SK-N-SH (cell line): ENCODE measurements at regions not wholly inside any gene's neighbourhood (a gene's known extent, or its start where the extent isn't known, plus 50 kb on each side); places are given as distances from the start of the nearest gene placed in this dataset.

Experiments
- CTCF ChIA-PET: fragments of 300-600, 350-600 bp; formaldehyde crosslinking; extraction: SDS; loops from one replicate; lab custom pipeline; 2021; lab: Yijun Ruan, JAX
- POLR2A ChIA-PET: fragments of 350-600 bp; sonication (Branson Sonifier 250); formaldehyde crosslinking; extraction: SDS; loops from one replicate; lab custom pipeline; 2020; ENCODE audit warnings: antibody characterized with exemption, inconsistent platforms; lab: Yijun Ruan, JAX
- DNase-seq: peaks from one replicate; pipeline ENCODE4 v3.0.0; 2012
- H2AFZ ChIP-seq: fragments of 200-600 bp; sonication (generic); 2 replicates; pipeline ENCODE4 v1.8.1; 2016; ENCODE audit warnings: antibody characterized with exemption, mild to moderate bottlenecking, low read depth
- H3F3A ChIP-seq: fragments of 200-600 bp; sonication (generic); replicated peaks from 2 replicates; pipeline ENCODE3; 2016; ENCODE audit warnings: antibody characterized with exemption, mild to moderate bottlenecking; ENCODE audit not compliant: insufficient read depth
- H3K27ac ChIP-seq, 2 experiments: fragments of 200-500 bp in 1 of 2; fragments of 200-600 bp in 1 of 2; sonication (Bioruptor generic) in 1 of 2; sonication (generic), shearing (Covaris generic) in 1 of 2; 2 replicates each; pipeline versions ENCODE4 v1.5.1 to v1.6.1; 2014 to 2016; ENCODE audit warnings: low read depth in 2 of 2, inconsistent platforms in 1 of 2, low read length in 1 of 2, mild to moderate bottlenecking in 1 of 2, mixed read lengths in 1 of 2
- H3K27me3 ChIP-seq: fragments of 200-600 bp; sonication (generic), shearing (Covaris generic); 2 replicates; pipeline ENCODE4 v1.6.1; 2016; ENCODE audit warnings: mixed run types; ENCODE audit not compliant: insufficient read depth
- H3K36me3 ChIP-seq, 2 experiments: fragments of 200-500 bp in 1 of 2; fragments of 200-600 bp in 1 of 2; sonication (Bioruptor generic) in 1 of 2; sonication (generic) in 1 of 2; replicated peaks in 1 of 2; 2 replicates each; pipeline versions ENCODE3 to v1.5.1; 2014 to 2016; ENCODE audit warnings: low read length in 1 of 2, mild to moderate bottlenecking in 1 of 2; ENCODE audit not compliant: insufficient read depth in 2 of 2, control insufficient read depth in 1 of 2
- H3K4me1 ChIP-seq, 2 experiments: fragments of 200-500 bp in 1 of 2; fragments of 200-600 bp in 1 of 2; sonication (Bioruptor generic) in 1 of 2; sonication (generic), shearing (Covaris generic) in 1 of 2; 2 replicates each; pipeline versions ENCODE4 v1.5.1 to v1.6.1; 2014 to 2016; ENCODE audit warnings: low read depth in 1 of 2, low read length in 1 of 2, mixed run types in 1 of 2; ENCODE audit not compliant: insufficient read depth in 2 of 2, control insufficient read depth in 1 of 2
- H3K4me2 ChIP-seq: fragments of 200-600 bp; sonication (generic), shearing (Covaris generic); 2 replicates; pipeline ENCODE4 v1.6.1; 2017; ENCODE audit warnings: mixed run types
- H3K4me3 ChIP-seq, 2 experiments: fragments of 200-500 bp in 1 of 2; fragments of 200-600 bp in 1 of 2; sonication (Bioruptor generic) in 1 of 2; sonication (generic), shearing (Covaris generic) in 1 of 2; 2 replicates each; pipeline versions ENCODE4 v1.5.1 to v1.8.1; 2014 to 2016; ENCODE audit warnings: low read depth in 2 of 2, inconsistent platforms in 1 of 2, low read length in 1 of 2, mild to moderate bottlenecking in 1 of 2, mixed read lengths in 1 of 2, moderate library complexity in 1 of 2
- H3K79me2 ChIP-seq: fragments of 200-600 bp; sonication (generic); 2 replicates; pipeline ENCODE4 v1.8.1; 2017; ENCODE audit warnings: mild to moderate bottlenecking; ENCODE audit not compliant: insufficient read depth
- H3K9ac ChIP-seq: fragments of 200-600 bp; sonication (generic); 2 replicates; pipeline ENCODE4 v1.6.1; 2017; ENCODE audit warnings: mixed run types
- H3K9me2 ChIP-seq: fragments of 200-600 bp; sonication (generic); 2 replicates; pipeline ENCODE4 v1.6.1; 2017; ENCODE audit warnings: mixed run types
- H3K9me3 ChIP-seq: fragments of 200-600 bp; sonication (generic); 2 replicates; pipeline ENCODE4 v1.6.1; 2017; ENCODE audit warnings: mixed run types, mild to moderate bottlenecking, moderate library complexity
- H4K20me1 ChIP-seq: fragments of 200-600 bp; sonication (generic); 2 replicates; pipeline ENCODE4 v1.6.1; 2017; ENCODE audit warnings: mild to moderate bottlenecking, mixed run types; ENCODE audit not compliant: insufficient read depth
- CHD2 ChIP-seq: fragments of 150-350 bp; IDR thresholded peaks from 2 replicates; pipeline ENCODE4 v1.6.1; 2018; ENCODE audit warnings: low read length; ENCODE audit not compliant: partially characterized antibody
- CTCF ChIP-seq: fragments of 200-600 bp; sonication (generic); IDR thresholded peaks from 2 replicates; pipeline ENCODE4 v1.6.1; 2017; ENCODE audit warnings: antibody characterized with exemption, mild to moderate bottlenecking, moderate library complexity
- FOXJ3 ChIP-seq: sonication (generic); formaldehyde crosslinking; IDR thresholded peaks from 2 replicates; pipeline ENCODE4 v1.5.1; 2020; ENCODE audit warnings: mild to moderate bottlenecking, missing genetic modification reagents
- FOXM1 ChIP-seq: IDR thresholded peaks from 2 replicates; pipeline ENCODE4 v1.4.0; 2012; ENCODE audit warnings: low read depth, mild to moderate bottlenecking
- GABPA ChIP-seq: IDR thresholded peaks from 2 replicates; pipeline ENCODE4 v1.4.0; 2012; ENCODE audit warnings: low read depth, mild to moderate bottlenecking
- GATA2 ChIP-seq: sonication (generic); formaldehyde crosslinking; IDR thresholded peaks from 2 replicates; pipeline ENCODE4 v1.5.0; 2020; ENCODE audit warnings: mild to moderate bottlenecking, missing genetic modification reagents
- MAX ChIP-seq: IDR thresholded peaks from 2 replicates; pipeline ENCODE4 v1.4.0; 2012; ENCODE audit warnings: low read depth
- MEF2A ChIP-seq: IDR thresholded peaks from 2 replicates; pipeline ENCODE4 v1.4.0; 2012; ENCODE audit warnings: low read depth, borderline replicate concordance
- MXI1 ChIP-seq: IDR thresholded peaks from 2 replicates; pipeline ENCODE4 v1.6.1; 2012; ENCODE audit warnings: mild to moderate bottlenecking, low read depth, low read length, improper control_type of control experiment
- NFIC ChIP-seq: IDR thresholded peaks from 2 replicates; pipeline ENCODE4 v1.4.0; 2012; ENCODE audit warnings: borderline replicate concordance
- POLR2AphosphoS5 ChIP-seq: IDR thresholded peaks from 2 replicates; pipeline ENCODE4 v1.6.1; 2012; ENCODE audit warnings: low read depth, low read length
- RAD21 ChIP-seq: IDR thresholded peaks from 2 replicates; pipeline ENCODE4 v1.6.1; 2012; ENCODE audit warnings: mild to moderate bottlenecking, low read length
- RCOR1 ChIP-seq: fragments of 150-350 bp; IDR thresholded peaks from 2 replicates; pipeline ENCODE4 v1.6.1; 2017; ENCODE audit warnings: antibody characterized with exemption, low read length
- RFX5 ChIP-seq: IDR thresholded peaks from 2 replicates; pipeline ENCODE4 v1.6.1; 2012; ENCODE audit warnings: mild to moderate bottlenecking, improper control_type of control experiment, low read length
- SIN3A ChIP-seq: IDR thresholded peaks from 2 replicates; pipeline ENCODE4 v1.6.1; 2012; ENCODE audit warnings: low read depth, mild to moderate bottlenecking, low read length, moderate library complexity, borderline replicate concordance
- TAF1 ChIP-seq: IDR thresholded peaks from 2 replicates; pipeline ENCODE4 v1.6.1; 2012; ENCODE audit warnings: low read depth, mild to moderate bottlenecking, low read length, moderate library complexity, borderline replicate concordance
- TCF12 ChIP-seq: IDR thresholded peaks from 2 replicates; pipeline ENCODE4 v1.4.0; 2012
- USF2 ChIP-seq: fragments of 150-350 bp; IDR thresholded peaks from 2 replicates; pipeline ENCODE4 v1.6.1; 2017; ENCODE audit warnings: antibody characterized with exemption, low read length, low read depth, borderline replicate concordance
- YY1 ChIP-seq: IDR thresholded peaks from 2 replicates; pipeline ENCODE4 v1.4.0; 2012; ENCODE audit warnings: low read depth, mild to moderate bottlenecking
- WGBS: methylation state at CpG from one replicate; pipeline ENCODE4 v1.1.6; 2017; ENCODE audit warnings: low lambda C conversion rate; 5-methylcytosine and 5-hydroxymethylcytosine counted together

- no peaks in the 10 kb centered on the region for H3K36me3 ChIP-seq
- CTCF ChIA-PET: no interaction called here
- no peaks in the 10 kb centered on the region for H3K79me2 ChIP-seq
- H3K4me3 ChIP-seq: no peak overlapping the region
- H3K27ac ChIP-seq: no peak overlapping the region
- DNase-seq: no peak
- TF ChIP-seq MXI1: no peak
- TF ChIP-seq USF2: no peak
- no peak for TF ChIP-seq GATA2
- no peak for TF ChIP-seq MAX
- no peak for TF ChIP-seq GABPA
- TF ChIP-seq, all 33 proteins: peak for 0
- Histone ChIP-seq H3K9me2 (no peaks in the 10 kb centered on the region), H2AFZ (no peak overlapping the region), H3K9ac (no peak overlapping the region), H3F3A (no peaks in the 10 kb centered on the region), H3K4me1 (no peaks in the 10 kb centered on the region), H3K9me3 (no peaks in the 10 kb centered on the region), H4K20me1 (no peaks in the 10 kb centered on the region), H3K4me2 (no peak overlapping the region), H3K27me3 (no peaks in the 10 kb centered on the region)
- 31% methylated on average over 2 of the region's 2 CpGs for WGBS
- POLR2A ChIA-PET: no interaction called here
Observed at GRCh38 chr5:18152671-18153070, 518.4 kb downstream of the TAF11L14 start.

GRCh38 chr5:18158166-18158565, 523.9 kb downstream of the TAF11L14 start:
- Histone ChIP-seq H3K9ac (no peak overlapping the region), H3K4me3 (no peak overlapping the region), H3K4me2 (no peak overlapping the region), H2AFZ (no peak overlapping the region), H4K20me1 (no peaks in the 10 kb centered on the region), H3K27me3 (no peaks in the 10 kb centered on the region), H3K4me1 (no peaks in the 10 kb centered on the region), H3K79me2 (no peaks in the 10 kb centered on the region), H3K36me3 (no peaks in the 10 kb centered on the region), H3K9me3 (no peaks in the 10 kb centered on the region), H3K9me2 (no peaks in the 10 kb centered on the region), H3K27ac (no peak overlapping the region), H3F3A (no peaks in the 10 kb centered on the region)
- POLR2A ChIA-PET: no interaction called here
- CTCF ChIA-PET: no interaction called here
- WGBS: 9% methylated on average over 2 of the region's 2 CpGs
- TF ChIP-seq CHD2 (no peak), NFIC (no peak), YY1 (no peak), GATA2 (no peak), FOXJ3 (CRISPR knock-in tag) (no peak), MXI1 (no peak), FOXM1 (no peak), TAF1 (no peak), CTCF (no peak), GABPA (no peak), RFX5 (no peak), RAD21 (no peak), SIN3A (no peak), MEF2A (no peak), RCOR1 (no peak), TCF12 (no peak), USF2 (no peak), POLR2AphosphoS5 (no peak)
- DNase-seq: no peak
